Left colon (tissue), 2 donors: ENCODE measurements at regions not wholly inside any gene's neighbourhood (a gene's known extent, or its start where the extent isn't known, plus 50 kb on each side); places are given as distances from the start of the nearest gene placed in this dataset.

Experiments
- ATAC-seq: fragments of 200-7000 bp; cut with Tn5 transposase; one replicate; pipeline ENCODE4 v1.9.1; 2020; ENCODE audit warnings: mild to moderate bottlenecking, moderate library complexity
- DNase-seq, 2 donors: peaks; one replicate each; pipeline ENCODE4 v3.0.0-alpha.2; 2020
- intact Hi-C, 2 donors: fragments of 100-400 bp; cut with DNase I in 1 of 2; cut with micrococcal nuclease in 1 of 2; formaldehyde crosslinking; loops; one replicate each; pipeline versions ENCODE4 v1.11.2 to v1.14.0; 2022; cut with DNase I, micrococcal nuclease
- donor health status: DM: no; HTN: no; CAD: no.
- donor health status: DM: yes; HTN: yes; CAD: no.

- intact Hi-C loops: no loop called here
- DNase-seq (no peak), ATAC-seq (no peak)
Measured at GRCh38 chr13:83622422-83622784, 259.9 kb downstream of the SLITRK1 start.

- DNase-seq (no peak), ATAC-seq (no peak)
- intact Hi-C loops: no loop called here
Measured at GRCh38 chr13:83621765-83622421, 260.4 kb downstream of the SLITRK1 start.

GRCh38 chr13:83620530-83621220, 261.6 kb downstream of the SLITRK1 start:
- intact Hi-C loops: no loop called here
- DNase-seq (no peak), ATAC-seq (no peak)

- ATAC-seq: no peak
- DNase-seq: no peak
- intact Hi-C loops: no loop called here
Measured at GRCh38 chr13:83618966-83619365, 263.3 kb downstream of the SLITRK1 start.

GRCh38 chr13:83613524-83613923, 268.8 kb downstream of the SLITRK1 start:
- ATAC-seq (no peak), DNase-seq (no peak)
- intact Hi-C loops: no loop called here

- ATAC-seq (no peak), DNase-seq (no peak)
- intact Hi-C loops: no loop called here
Measured at GRCh38 chr13:83601539-83601938, 280.7 kb downstream of the SLITRK1 start.

- DNase-seq: no peak
- ATAC-seq: no peak
- intact Hi-C loops: no loop called here
Measured at GRCh38 chr13:83592095-83592494, 290.2 kb downstream of the SLITRK1 start.

GRCh38 chr13:83589814-83590213, 292.5 kb downstream of the SLITRK1 start:
- DNase-seq (no peak), ATAC-seq (no peak)
- intact Hi-C loops: no loop called here

- ATAC-seq (no peak), DNase-seq (no peak)
- intact Hi-C loops: no loop called here
Measured at GRCh38 chr13:83577183-83577582, 305.1 kb downstream of the SLITRK1 start.

GRCh38 chr13:83568019-83568418, 314.3 kb downstream of the SLITRK1 start:
- intact Hi-C loops: no loop called here
- ATAC-seq (no peak), DNase-seq (no peak)

GRCh38 chr13:83563499-83563898, 318.8 kb downstream of the SLITRK1 start:
- no peak for DNase-seq
- no peak for ATAC-seq
- intact Hi-C loops: no loop called here

GRCh38 chr13:83557845-83558244, 324.4 kb downstream of the SLITRK1 start:
- DNase-seq: no peak
- ATAC-seq: no peak
- intact Hi-C loops: no loop called here

- intact Hi-C loops: no loop called here
- no peak for ATAC-seq
Measured at GRCh38 chr13:83549671-83550070, 332.6 kb downstream of the SLITRK1 start.

GRCh38 chr13:83547043-83547442, 335.2 kb downstream of the SLITRK1 start:
- ATAC-seq (no peak), DNase-seq (no peak)
- intact Hi-C loops: no loop called here

More at GRCh38 chr13:83549671-83550070, 332.6 kb downstream of the SLITRK1 start:
- no peak for DNase-seq

GRCh38 chr13:83546476-83546875, 335.8 kb downstream of the SLITRK1 start:
- intact Hi-C loops: no loop called here
- DNase-seq (no peak), ATAC-seq (no peak)

GRCh38 chr13:83538636-83539035, 343.6 kb downstream of the SLITRK1 start:
- ATAC-seq (no peak), DNase-seq (no peak)
- intact Hi-C loops: no loop called here

- intact Hi-C loops: no loop called here
- DNase-seq (no peak), ATAC-seq (no peak)
Measured at GRCh38 chr13:83536941-83537340, 345.3 kb downstream of the SLITRK1 start.

- ATAC-seq (no peak), DNase-seq (no peak)
- intact Hi-C loops: no loop called here
Measured at GRCh38 chr13:83536153-83536552, 346.1 kb downstream of the SLITRK1 start.

GRCh38 chr13:83532809-83533208, 349.5 kb downstream of the SLITRK1 start:
- no peak for ATAC-seq

GRCh38 chr13:83531022-83531421, 351.3 kb downstream of the SLITRK1 start:
- DNase-seq (no peak), ATAC-seq (no peak)
- intact Hi-C loops: no loop called here

More at GRCh38 chr13:83532809-83533208, 349.5 kb downstream of the SLITRK1 start:
- intact Hi-C loops: no loop called here
- no peak for DNase-seq

GRCh38 chr13:83516781-83517180, 365.5 kb downstream of the SLITRK1 start:
- DNase-seq (no peak), ATAC-seq (no peak)
- intact Hi-C loops: no loop called here
